OCI-LY1 (cell line): ENCODE measurements at regions not wholly inside any gene's neighbourhood (a gene's known extent, or its start where the extent isn't known, plus 50 kb on each side); places are given as distances from the start of the nearest gene placed in this dataset.

Experiments
- EZH2 ChIP-seq: fragments of 200-600 bp; sonication (generic), shearing (Covaris generic); IDR thresholded peaks from 2 replicates; pipeline ENCODE4 v1.8.0; 2017; ENCODE audit warnings: borderline replicate concordance, mixed run types, mild to moderate bottlenecking, antibody characterized with exemption, low read length, moderate library complexity, mixed read lengths
- TF ChIP-seq, protein P1 (sequence below): fragments of 200-600 bp; sonication (generic), shearing (Covaris generic); IDR thresholded peaks from 2 replicates; pipeline ENCODE4 v1.5.1; 2017; ENCODE audit warnings: mild to moderate bottlenecking, antibody characterized with exemption, low read length, moderate library complexity, mixed read lengths

GRCh38 chr9:82188817-82189216 lies 200.2 kb downstream of the SPATA31D1 start:
- TF ChIP-seq, protein P1, sequence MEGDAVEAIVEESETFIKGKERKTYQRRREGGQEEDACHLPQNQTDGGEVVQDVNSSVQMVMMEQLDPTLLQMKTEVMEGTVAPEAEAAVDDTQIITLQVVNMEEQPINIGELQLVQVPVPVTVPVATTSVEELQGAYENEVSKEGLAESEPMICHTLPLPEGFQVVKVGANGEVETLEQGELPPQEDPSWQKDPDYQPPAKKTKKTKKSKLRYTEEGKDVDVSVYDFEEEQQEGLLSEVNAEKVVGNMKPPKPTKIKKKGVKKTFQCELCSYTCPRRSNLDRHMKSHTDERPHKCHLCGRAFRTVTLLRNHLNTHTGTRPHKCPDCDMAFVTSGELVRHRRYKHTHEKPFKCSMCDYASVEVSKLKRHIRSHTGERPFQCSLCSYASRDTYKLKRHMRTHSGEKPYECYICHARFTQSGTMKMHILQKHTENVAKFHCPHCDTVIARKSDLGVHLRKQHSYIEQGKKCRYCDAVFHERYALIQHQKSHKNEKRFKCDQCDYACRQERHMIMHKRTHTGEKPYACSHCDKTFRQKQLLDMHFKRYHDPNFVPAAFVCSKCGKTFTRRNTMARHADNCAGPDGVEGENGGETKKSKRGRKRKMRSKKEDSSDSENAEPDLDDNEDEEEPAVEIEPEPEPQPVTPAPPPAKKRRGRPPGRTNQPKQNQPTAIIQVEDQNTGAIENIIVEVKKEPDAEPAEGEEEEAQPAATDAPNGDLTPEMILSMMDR, result peak; percentile 72
- no peak for TF ChIP-seq EZH2
